CD4-positive, alpha-beta T cell treated with Interleukin-15 for 4 hours (primary cell): ENCODE measurements at regions not wholly inside any gene's neighbourhood (a gene's known extent, or its start where the extent isn't known, plus 50 kb on each side); places are given as distances from the start of the nearest gene placed in this dataset.
"Not testable (repeated sequence)": the region's sequence is repeated elsewhere in the genome, so short reads cannot be mapped to it uniquely, and the experiment has no call there.

Source experiments
- DNase-seq: peaks from one replicate; pipeline ENCODE4 v3.0.0-alpha.2; 2020; ENCODE audit warnings: low spot score

DNA sequence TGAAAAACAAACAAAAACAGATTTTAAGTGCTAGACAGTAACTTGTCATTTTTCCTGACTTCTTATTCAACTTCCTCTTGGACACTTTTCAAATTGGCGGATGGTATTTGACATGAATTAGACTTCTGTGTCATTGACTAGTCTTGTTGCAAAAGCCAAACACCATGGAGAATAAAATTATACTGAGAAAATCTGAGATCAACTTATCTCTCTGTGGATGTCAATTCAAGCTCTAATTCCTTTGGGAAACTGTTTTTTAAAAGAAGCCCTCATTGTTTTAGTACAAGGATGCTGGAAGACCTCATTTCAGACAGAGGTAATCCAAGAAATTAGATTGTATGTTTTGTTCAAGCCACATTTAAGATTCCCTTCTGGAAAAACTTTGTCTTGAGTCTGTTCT is 831.0 kb downstream of the SEMA5A start:
- no peak for DNase-seq

DNA sequence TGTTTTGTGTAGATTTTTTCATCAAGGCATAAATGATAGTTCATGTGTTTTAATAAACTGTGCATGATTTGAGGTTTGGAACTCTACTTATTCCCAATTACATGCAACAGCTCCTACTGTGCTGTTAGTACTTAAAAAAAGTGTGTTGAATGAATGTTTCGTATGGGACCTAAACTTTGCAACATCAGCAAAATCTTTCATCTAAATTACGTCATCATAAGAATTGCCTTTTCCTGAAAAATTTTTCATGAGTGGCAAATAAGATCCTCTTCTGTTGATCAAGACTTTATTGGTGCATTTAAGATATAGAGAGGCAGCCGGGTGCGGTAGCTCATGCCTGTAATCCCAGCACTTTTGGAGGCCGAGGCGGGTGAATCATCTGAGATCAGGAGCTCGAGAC is 826.1 kb downstream of the SEMA5A start:
- DNase-seq: no peak

DNA sequence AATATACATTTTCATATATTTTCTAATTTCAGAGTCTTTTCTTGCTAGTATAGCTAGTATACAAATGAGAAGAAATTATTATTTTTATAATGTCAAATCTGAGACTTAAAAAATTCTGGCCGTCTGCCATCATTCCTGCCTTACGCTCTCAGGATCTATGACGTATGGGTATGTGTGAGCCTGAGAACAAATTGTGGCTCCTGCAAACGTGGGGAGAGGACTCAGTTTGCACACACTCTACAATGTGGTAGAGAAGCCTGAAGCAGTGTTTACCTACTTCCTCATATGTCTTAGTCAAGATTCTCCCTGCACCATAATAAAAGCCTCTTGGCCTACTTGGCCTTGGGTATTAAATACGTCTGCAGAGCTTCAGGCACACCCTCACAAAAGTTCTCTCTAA is 825.4 kb downstream of the SEMA5A start:
- DNase-seq: no peak

DNA sequence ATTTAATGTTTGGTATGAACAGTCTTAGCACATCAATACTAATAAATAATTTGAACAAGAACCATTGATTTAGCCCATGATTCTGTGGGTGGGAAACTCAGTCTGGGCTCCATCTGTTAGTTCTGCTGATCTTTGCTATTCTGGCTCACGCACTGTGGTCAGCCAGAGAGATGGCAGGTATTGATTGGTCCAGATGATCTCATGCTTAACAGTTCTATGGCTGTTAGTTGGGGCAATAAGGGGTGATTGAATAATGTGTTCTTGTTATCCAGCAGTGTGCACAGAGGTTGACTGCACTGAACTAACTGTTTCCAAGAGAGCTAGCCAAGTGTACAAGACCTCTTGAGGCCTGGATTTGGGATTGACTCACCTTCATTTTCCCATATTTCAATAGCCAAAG is 824.3 kb downstream of the SEMA5A start:
- no peak for DNase-seq

- no peak for DNase-seq
These were observed 819.4 kb downstream of the SEMA5A start for GRCh38 chr5:8726383-8727036.

DNA sequence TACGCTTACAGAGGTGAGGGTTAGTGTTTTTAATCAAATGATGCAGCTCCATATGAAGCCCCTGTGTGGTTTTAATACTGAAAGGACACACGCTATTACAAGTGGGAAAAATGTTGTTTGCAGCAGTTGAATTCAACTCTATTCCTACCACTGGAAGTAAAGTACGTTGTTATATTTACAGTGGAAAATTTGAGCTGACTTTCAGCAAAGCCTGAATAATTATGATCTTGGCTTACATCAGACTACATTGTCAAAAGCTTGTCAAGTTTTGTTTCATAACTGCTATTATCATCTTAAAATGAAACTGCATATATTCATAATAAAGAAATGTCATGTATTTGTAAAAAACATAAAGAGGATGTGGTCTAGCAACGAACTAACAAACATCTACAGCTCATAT is 818.5 kb downstream of the SEMA5A start:
- DNase-seq: no peak

- DNase-seq: no peak
These were observed 816.4 kb downstream of the SEMA5A start for GRCh38 chr5:8729437-8729836.

DNA sequence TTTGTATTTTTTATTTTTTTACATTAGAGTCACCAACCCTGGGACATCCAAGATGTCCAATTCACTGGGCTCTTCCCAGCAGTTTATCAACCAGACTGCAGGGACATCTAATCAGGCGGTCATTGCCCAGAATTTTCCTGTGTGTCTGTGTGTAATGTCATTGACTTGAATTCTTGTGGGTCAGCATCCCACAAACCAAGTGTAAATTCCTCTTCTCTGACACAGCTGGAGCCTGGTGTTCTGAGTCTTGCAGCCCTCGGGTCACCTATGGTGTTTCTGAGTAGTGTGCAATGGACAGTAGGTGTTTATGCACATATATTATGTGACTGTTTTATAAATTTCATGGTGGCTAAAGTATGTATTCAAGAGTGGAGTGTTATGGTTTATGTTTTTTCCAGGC is 815.7 kb downstream of the SEMA5A start:
- no peak for DNase-seq

DNA sequence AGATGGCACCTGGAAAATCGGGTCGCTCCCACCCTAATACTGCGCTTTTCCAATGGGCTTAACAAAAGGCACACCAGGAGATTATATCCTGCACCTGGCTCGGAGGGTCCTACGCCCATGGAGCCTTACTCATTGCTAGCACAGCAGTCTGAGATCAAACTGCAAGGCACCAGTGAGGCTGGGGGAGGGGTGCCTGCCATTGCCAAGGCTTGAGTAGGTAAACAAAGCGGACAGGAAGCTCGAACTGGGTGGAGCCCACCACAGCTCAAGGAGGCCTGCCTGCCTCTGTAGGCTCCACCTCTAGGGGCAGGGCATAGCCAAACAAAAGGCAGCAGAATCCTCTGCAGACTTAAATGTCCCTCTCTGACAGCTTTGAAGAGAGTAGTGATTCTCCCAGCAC is 814.8 kb downstream of the SEMA5A start:
- not testable (repeated sequence) for DNase-seq

DNA sequence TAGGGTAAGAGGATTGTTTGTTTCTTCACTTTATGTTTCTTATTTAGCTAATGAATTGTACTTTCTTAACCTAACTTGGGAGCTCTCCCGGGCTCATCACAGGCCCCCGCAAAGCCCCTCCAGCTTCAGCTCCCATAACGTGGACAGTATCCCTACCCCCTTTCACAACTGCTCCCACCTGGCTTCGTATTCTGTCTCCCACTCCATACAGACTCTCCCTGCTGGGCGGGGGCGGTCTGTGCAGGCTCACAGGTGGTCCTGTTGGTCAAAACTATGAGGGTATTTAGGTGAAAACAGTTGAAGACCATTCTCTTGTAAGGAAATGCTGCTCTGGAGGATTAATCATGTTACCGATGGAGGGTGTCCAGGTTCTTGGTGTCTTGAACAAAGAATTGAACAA is 805.3 kb downstream of the SEMA5A start:
- DNase-seq: no peak

GRCh38 chr5:8749556-8749955 is 796.3 kb downstream of the SEMA5A start:
- DNase-seq: no peak

- DNase-seq: no peak
These were observed 795.8 kb downstream of the SEMA5A start for GRCh38 chr5:8750100-8750499.

GRCh38 chr5:8751971-8752370 is 793.9 kb downstream of the SEMA5A start:
- DNase-seq: no peak

- no peak for DNase-seq
These were observed 793.3 kb downstream of the SEMA5A start for GRCh38 chr5:8752595-8752994.

DNA sequence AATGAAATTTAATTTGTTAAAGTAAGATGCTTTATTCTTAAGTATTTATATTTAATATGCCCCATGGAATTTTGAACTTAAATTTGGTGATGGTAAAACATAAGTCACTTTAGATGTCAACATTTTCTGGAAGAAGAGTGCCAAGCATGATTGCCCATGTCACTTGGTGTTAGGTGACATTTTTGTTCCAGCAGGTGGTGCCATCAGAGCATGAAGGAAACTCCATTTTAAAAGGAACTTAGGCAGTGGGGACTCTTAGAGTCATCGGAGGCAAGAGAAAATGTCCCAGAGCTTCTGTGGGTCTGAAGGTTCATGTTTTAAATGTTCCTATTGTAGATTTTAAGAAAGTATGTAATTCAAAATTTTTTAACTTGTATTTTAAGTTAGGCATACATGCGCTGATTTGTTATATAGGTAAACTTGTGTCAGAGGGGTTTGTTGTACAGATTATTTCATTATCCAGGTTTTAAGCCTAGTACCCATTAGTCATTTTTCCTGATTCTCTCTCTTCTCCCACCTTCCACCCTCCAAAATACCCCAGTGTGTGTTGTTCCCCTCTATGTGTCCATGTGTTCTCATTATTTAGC is 789.3 kb downstream of the SEMA5A start:
- DNase-seq: no peak

- no peak for DNase-seq
These were observed 780.0 kb downstream of the SEMA5A start for GRCh38 chr5:8765886-8766285.

GRCh38 chr5:8766448-8766847 is 779.4 kb downstream of the SEMA5A start:
- no peak for DNase-seq

DNA sequence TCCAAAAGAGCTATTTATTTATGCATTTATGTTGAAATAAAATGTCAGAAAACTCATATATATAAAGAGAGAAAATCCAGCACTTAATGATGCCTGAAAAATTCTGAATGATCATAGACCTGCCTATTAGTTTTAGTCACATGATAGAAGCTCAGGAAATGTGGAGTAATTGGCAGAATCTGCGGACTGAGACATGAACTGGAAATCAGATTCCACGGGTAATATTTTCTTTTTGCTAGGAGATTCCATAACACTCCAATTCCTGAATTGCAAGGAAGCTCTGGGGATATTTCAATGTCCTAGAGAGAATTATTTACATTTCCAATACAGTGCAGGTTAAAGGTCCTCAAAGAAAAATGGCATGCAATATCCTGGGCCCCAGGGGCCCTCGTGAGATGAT is 778.8 kb downstream of the SEMA5A start:
- DNase-seq: no peak

GRCh38 chr5:8767746-8768145 is 778.1 kb downstream of the SEMA5A start:
- DNase-seq: no peak

GRCh38 chr5:8769631-8770030 is 776.2 kb downstream of the SEMA5A start:
- no peak for DNase-seq

- DNase-seq: no peak
These were observed 775.4 kb downstream of the SEMA5A start for GRCh38 chr5:8770431-8770830.

DNA sequence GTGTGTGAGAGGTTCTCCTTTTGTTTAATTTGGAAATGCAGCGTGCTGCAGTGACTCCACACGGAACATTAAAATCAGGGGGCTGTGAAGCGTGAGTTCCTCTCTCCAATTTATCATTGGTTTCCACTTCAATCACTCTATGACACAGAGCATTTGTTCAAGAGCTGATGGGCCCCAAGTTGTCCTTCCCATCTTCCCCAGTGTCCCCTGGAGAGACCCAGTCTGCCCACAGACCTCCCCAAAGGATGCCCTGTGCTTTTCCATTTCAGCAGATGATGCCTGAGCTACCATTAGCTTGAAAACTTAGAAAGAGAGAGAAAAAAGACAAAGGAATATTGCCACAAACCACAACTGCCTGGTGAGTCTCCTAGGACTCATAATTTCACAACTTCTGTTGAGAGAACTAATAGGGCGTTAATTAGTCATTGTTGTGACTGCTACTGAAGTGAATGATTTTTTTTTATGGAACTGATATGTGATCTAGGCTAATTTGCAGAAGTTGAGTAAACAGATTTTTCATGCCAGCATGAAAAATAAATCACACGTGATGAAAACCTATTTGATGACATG is 772.7 kb downstream of the SEMA5A start:
- no peak for DNase-seq

DNA sequence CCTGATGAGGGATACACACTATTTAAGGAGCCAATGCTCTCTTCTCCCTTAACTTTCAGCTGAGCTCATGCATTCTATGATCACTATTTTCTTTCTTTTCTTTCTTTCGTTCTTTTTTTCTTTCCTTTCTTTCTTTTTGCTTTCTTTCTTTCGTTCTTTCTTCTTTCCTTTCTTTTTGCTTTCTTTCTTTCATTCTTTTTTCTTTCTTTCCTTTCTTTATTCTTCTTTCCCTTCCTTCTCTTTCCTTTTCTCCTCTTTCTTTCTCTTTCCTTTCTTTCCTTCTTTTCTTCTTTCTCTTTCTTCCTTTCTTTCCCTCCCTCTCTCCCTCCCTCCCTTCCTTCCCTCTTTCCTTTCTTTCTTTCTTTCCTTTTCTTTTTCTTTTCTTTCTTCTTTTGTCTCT is 761.2 kb downstream of the SEMA5A start:
- DNase-seq: no peak

DNA sequence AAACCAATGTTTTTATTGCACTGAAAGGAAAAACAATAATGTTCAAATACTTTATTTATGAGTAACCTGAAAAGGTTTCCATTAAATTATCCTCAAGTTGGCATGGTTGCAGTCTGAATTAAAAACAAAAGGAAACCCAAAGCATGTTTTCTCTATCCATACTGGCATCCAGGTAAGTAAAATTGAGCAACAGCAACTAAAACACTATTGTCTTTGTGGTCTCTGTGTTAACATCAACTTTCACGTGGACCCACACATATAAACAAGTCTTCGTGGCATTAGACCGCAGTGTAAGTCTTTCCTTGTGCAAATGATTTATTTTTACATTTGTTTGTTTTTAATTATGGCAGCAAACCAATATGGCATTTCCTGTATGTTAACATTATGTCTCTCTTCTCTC is 757.6 kb downstream of the SEMA5A start:
- no peak for DNase-seq
